ENCODE measurements at regions not wholly inside any gene's neighbourhood (a gene's known extent, or its start where the extent isn't known, plus 50 kb on each side); places are given as distances from the start of the nearest gene placed in this dataset.

DNA sequence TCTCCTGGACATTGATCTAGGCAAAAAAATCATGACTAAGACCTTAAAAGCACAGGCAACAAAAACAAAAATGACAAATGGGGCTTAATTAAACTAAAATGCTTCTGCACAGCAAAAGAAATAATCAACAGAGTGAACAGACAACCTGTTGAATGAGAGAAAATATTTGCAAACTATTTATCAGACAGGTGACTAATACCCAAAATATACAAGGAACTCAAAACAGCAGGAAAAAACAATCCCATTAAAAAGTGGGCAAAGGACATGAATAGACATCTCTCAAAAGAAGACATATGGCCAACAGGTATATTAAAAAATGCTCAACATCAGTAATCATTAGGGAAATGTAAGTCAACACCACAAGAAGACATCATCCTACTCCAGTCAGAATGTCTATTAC lies 166.8 kb downstream of the MTERF1 start:
- TF ChIP-seq CTCF (IDR thresholded peaks at IDR 0.05) (no peak), POLR2A (IDR thresholded peaks at IDR 0.05) (no peak)
- Histone ChIP-seq H3K4me1 (no peaks in the 10 kb centered on the region), H3K27ac (no peak overlapping the region), H3K4me3 (no peak overlapping the region), H3K9me3 (peaks cover 0 to 35% (median 10%) of the 10 kb centered on the region in 12 donors), H3K36me3 (no peaks in the 10 kb centered on the region), H3K27me3 (no peaks in the 10 kb centered on the region)
- no peak for DNase-seq
- no peak for ATAC-seq
- intact Hi-C loops (cut with DNase I) = no loop called here

- Histone ChIP-seq H3K4me3 (no peak overlapping the region), H3K36me3 (no peaks in the 10 kb centered on the region), H3K27ac (no peak overlapping the region), H3K27me3 (no peaks in the 10 kb centered on the region), H3K4me1 (no peaks in the 10 kb centered on the region), H3K9me3 (peaks cover 0 to 19% (median 5%) of the 10 kb centered on the region in 12 donors)
- TF ChIP-seq POLR2A (IDR thresholded peaks at IDR 0.05) = no peak
- TF ChIP-seq CTCF (IDR thresholded peaks at IDR 0.05) = no peak
- intact Hi-C loops (cut with DNase I) = no loop called here
- ATAC-seq (no peak), DNase-seq (no peak)
- 90 to 98% (median 94%) methylated on average over 2 of the region's 2 CpGs for WGBS, 4 donors
Observed at GRCh38 chr7:91717681-91718470, 162.6 kb downstream of the MTERF1 start.

- no peak overlapping the region for H3K4me3 ChIP-seq
- H3K27ac ChIP-seq = no peak overlapping the region
- no peaks in the 10 kb centered on the region for H3K27me3 ChIP-seq
- intact Hi-C loops (cut with DNase I) = no loop called here
- DNase-seq (no peak), ATAC-seq (no peak)
- no peaks in the 10 kb centered on the region for H3K4me1 ChIP-seq
- H3K36me3 ChIP-seq = no peaks in the 10 kb centered on the region
- 72 to 91% (median 81%) methylated on average over 1 of the region's 1 CpG for WGBS, 4 donors
- H3K9me3 ChIP-seq = peaks cover 0 to 29% (median 7%) of the 10 kb centered on the region in 12 donors
- TF ChIP-seq POLR2A (IDR thresholded peaks at IDR 0.05) (no peak), CTCF (IDR thresholded peaks at IDR 0.05) (no peak)
Observed at GRCh38 chr7:91719008-91719407, 161.5 kb downstream of the MTERF1 start.

- intact Hi-C loops (cut with DNase I) = no loop called here
- ATAC-seq (no peak), DNase-seq (no peak)
- Histone ChIP-seq H3K9me3 (peaks cover 0 to 42% (median 13%) of the 10 kb centered on the region in 12 donors), H3K27me3 (no peaks in the 10 kb centered on the region), H3K27ac (no peak overlapping the region), H3K4me1 (no peaks in the 10 kb centered on the region), H3K4me3 (no peak overlapping the region), H3K36me3 (no peaks in the 10 kb centered on the region)
- WGBS, 4 donors = 90 to 97% (median 93%) methylated on average over 3 of the region's 3 CpGs
- TF ChIP-seq CTCF (IDR thresholded peaks at IDR 0.05) = no peak
- no peak for TF ChIP-seq POLR2A (IDR thresholded peaks at IDR 0.05)
Observed at GRCh38 chr7:91720260-91720937, 160.1 kb downstream of the MTERF1 start.
